ENCODE measurements at regions not wholly inside any gene's neighbourhood (a gene's known extent, or its start where the extent isn't known, plus 50 kb on each side); places are given as distances from the start of the nearest gene placed in this dataset.

GRCh38 chr5:17161662-17162061 lies 55.8 kb upstream of the BASP1 start:
- no peak for TF ChIP-seq CTCF (IDR thresholded peaks at IDR 0.05; ENCODE audit: partially characterized antibody, unreplicated experiment)
- peaks cover 11% of the 10 kb centered on the region for H3K36me3 Mint-ChIP-seq (ENCODE audit: unreplicated experiment)
- no peak overlapping the region for H3K27ac Mint-ChIP-seq (ENCODE audit: unreplicated experiment)
- DNase-seq, result no peak
- no peaks in the 10 kb centered on the region for H3K27me3 Mint-ChIP-seq (ENCODE audit: unreplicated experiment)
- H3K4me3 Mint-ChIP-seq (ENCODE audit: unreplicated experiment), result no peak overlapping the region
- H3K9me3 Mint-ChIP-seq (ENCODE audit: unreplicated experiment), result peaks cover 3% of the 10 kb centered on the region
- no peaks in the 10 kb centered on the region for H3K4me1 Mint-ChIP-seq (ENCODE audit: low read depth, unreplicated experiment)

- DNase-seq, result no peak
- TF ChIP-seq CTCF (IDR thresholded peaks at IDR 0.05; ENCODE audit: partially characterized antibody, unreplicated experiment), result no peak
- Mint-ChIP-seq H3K36me3 (ENCODE audit: unreplicated experiment) (no peaks in the 10 kb centered on the region), H3K4me1 (ENCODE audit: low read depth, unreplicated experiment) (no peaks in the 10 kb centered on the region), H3K9me3 (ENCODE audit: unreplicated experiment) (no peaks in the 10 kb centered on the region), H3K27ac (ENCODE audit: unreplicated experiment) (no peak overlapping the region), H3K27me3 (ENCODE audit: unreplicated experiment) (no peaks in the 10 kb centered on the region), H3K4me3 (ENCODE audit: unreplicated experiment) (no peak overlapping the region)
Observed at GRCh38 chr5:17163221-17163620, 54.2 kb upstream of the BASP1 start.

GRCh38 chr5:17167171-17167891 lies 50.1 kb upstream of the BASP1 start:
- TF ChIP-seq CTCF (IDR thresholded peaks at IDR 0.05; ENCODE audit: partially characterized antibody, unreplicated experiment), result no peak
- no peaks in the 10 kb centered on the region for H3K36me3 Mint-ChIP-seq (ENCODE audit: unreplicated experiment)
- no peak overlapping the region for H3K27ac Mint-ChIP-seq (ENCODE audit: unreplicated experiment)
- H3K4me1 Mint-ChIP-seq (ENCODE audit: low read depth, unreplicated experiment), result no peaks in the 10 kb centered on the region
- no peak overlapping the region for H3K4me3 Mint-ChIP-seq (ENCODE audit: unreplicated experiment)
- no peaks in the 10 kb centered on the region for H3K27me3 Mint-ChIP-seq (ENCODE audit: unreplicated experiment)
- no peaks in the 10 kb centered on the region for H3K9me3 Mint-ChIP-seq (ENCODE audit: unreplicated experiment)
- no peak for DNase-seq

Measured in glutamatergic neuron (in vitro differentiated cells).